Fibroblast of lung (primary cell): ENCODE measurements at regions not wholly inside any gene's neighbourhood (a gene's known extent, or its start where the extent isn't known, plus 50 kb on each side); places are given as distances from the start of the nearest gene placed in this dataset.

ENCODE experiments used
- DNase-seq, 2 donors: peaks; one replicate each; pipeline versions ENCODE4 v3.0.0 to v3.0.0-alpha.2; 2010; ENCODE audit warnings: low read depth in 2 of 2
- H2AFZ ChIP-seq: 2 replicates; pipeline ENCODE4 v1.5.1; 2012; ENCODE audit warnings: low read length, control low read depth, inconsistent platforms
- H3K27ac ChIP-seq: 2 replicates; pipeline ENCODE4 v1.5.1; 2011; ENCODE audit warnings: low read length, control low read depth; ENCODE audit not compliant: insufficient read depth
- H3K27me3 ChIP-seq: 2 replicates; pipeline ENCODE4 v1.5.1; 2011; ENCODE audit warnings: mild to moderate bottlenecking, low read length; ENCODE audit not compliant: control insufficient read depth, insufficient read depth
- H3K36me3 ChIP-seq: 2 replicates; pipeline ENCODE4 v1.5.1; 2011; ENCODE audit warnings: low read length; ENCODE audit not compliant: control insufficient read depth, insufficient read depth
- H3K4me1 ChIP-seq: 2 replicates; pipeline ENCODE4 v1.5.1; 2011; ENCODE audit warnings: low read length; ENCODE audit not compliant: control insufficient read depth, insufficient read depth; ENCODE audit errors: extremely low read depth
- H3K4me2 ChIP-seq: 2 replicates; pipeline ENCODE4 v1.5.1; 2011; ENCODE audit warnings: low read length, control low read depth; ENCODE audit not compliant: insufficient read depth; ENCODE audit errors: extremely low read depth
- H3K4me3 ChIP-seq, 4 experiments: fragments of 200-600 bp in 1 of 4; sonication (generic) in 1 of 4; replicated peaks in 1 of 4; 2 replicates each; pipeline ENCODE4 v1.5.1; 2011 to 2016; ENCODE audit warnings: low read length in 4 of 4, low read depth in 3 of 4, mild to moderate bottlenecking in 3 of 4, control low read depth in 2 of 4, inconsistent platforms in 1 of 4, mixed read lengths in 1 of 4; ENCODE audit not compliant: insufficient read depth in 1 of 4; ENCODE audit errors: control extremely low read depth in 1 of 4
- H3K79me2 ChIP-seq: 2 replicates; pipeline ENCODE4 v1.5.1; 2012; ENCODE audit warnings: mild to moderate bottlenecking, low read length, inconsistent platforms; ENCODE audit not compliant: control insufficient read depth, insufficient read depth
- H3K9ac ChIP-seq: 2 replicates; pipeline ENCODE4 v1.5.1; 2011; ENCODE audit warnings: mild to moderate bottlenecking, low read length, control low read depth; ENCODE audit not compliant: insufficient read depth
- H3K9me3 ChIP-seq: 2 replicates; pipeline ENCODE4 v1.5.1; 2012; ENCODE audit warnings: low read depth, low read length; ENCODE audit not compliant: control insufficient read depth, insufficient read depth
- H4K20me1 ChIP-seq: 2 replicates; pipeline ENCODE4 v1.5.1; 2011; ENCODE audit warnings: low read length; ENCODE audit not compliant: control insufficient read depth, insufficient read depth; ENCODE audit errors: extremely low read depth
- EZH2 ChIP-seq: IDR thresholded peaks from 2 replicates; pipeline ENCODE4 v1.5.1; 2012; ENCODE audit warnings: low read length, control low read depth, mild to moderate bottlenecking; ENCODE audit errors: missing control alignments
- TF ChIP-seq, protein P1 (sequence below), 2 donors: IDR thresholded peaks in 1 of 2; conservative IDR thresholded peaks in 1 of 2; 1 replicate in 1 of 2; 2 replicates in 1 of 2; pipeline ENCODE4 v1.5.1; 2011 to 2012; ENCODE audit warnings: low read length in 2 of 2, control low read depth in 1 of 2, inconsistent platforms in 1 of 2, low read depth in 1 of 2, mild to moderate bottlenecking in 1 of 2

DNA sequence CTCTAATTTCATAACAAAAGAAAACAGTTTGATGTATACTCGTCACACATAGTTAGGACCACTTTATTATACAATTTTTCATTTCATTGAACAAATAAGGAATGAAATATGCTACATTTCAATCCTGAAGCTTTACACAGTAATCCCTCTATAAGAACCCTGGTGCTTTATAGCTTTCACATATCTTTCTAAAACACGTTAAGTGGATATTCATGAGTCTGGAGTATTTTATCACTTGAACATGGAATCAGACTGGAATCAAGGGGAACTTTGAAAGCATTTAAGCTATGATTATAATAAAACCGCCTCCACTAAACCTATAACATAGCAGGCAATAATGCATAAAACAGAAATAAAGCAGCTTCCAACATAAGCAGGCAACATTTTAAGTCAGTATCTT lies 476.6 kb downstream of the COL11A1 start:
- Histone ChIP-seq H3K9me3 (no peaks in the 10 kb centered on the region), H4K20me1 (no peaks in the 10 kb centered on the region), H3K4me3 (no peak overlapping the region), H3K36me3 (no peaks in the 10 kb centered on the region), H3K27ac (no peak overlapping the region), H2AFZ (no peak overlapping the region), H3K79me2 (no peaks in the 10 kb centered on the region), H3K9ac (no peak overlapping the region), H3K4me2 (no peak overlapping the region), H3K27me3 (no peaks in the 10 kb centered on the region), H3K4me1 (no peaks in the 10 kb centered on the region)
- no peak for DNase-seq
- TF ChIP-seq, protein P1, sequence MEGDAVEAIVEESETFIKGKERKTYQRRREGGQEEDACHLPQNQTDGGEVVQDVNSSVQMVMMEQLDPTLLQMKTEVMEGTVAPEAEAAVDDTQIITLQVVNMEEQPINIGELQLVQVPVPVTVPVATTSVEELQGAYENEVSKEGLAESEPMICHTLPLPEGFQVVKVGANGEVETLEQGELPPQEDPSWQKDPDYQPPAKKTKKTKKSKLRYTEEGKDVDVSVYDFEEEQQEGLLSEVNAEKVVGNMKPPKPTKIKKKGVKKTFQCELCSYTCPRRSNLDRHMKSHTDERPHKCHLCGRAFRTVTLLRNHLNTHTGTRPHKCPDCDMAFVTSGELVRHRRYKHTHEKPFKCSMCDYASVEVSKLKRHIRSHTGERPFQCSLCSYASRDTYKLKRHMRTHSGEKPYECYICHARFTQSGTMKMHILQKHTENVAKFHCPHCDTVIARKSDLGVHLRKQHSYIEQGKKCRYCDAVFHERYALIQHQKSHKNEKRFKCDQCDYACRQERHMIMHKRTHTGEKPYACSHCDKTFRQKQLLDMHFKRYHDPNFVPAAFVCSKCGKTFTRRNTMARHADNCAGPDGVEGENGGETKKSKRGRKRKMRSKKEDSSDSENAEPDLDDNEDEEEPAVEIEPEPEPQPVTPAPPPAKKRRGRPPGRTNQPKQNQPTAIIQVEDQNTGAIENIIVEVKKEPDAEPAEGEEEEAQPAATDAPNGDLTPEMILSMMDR (conservative IDR thresholded peaks at IDR 0.05 in 1 of 2, IDR thresholded peaks at IDR 0.05 in 1 of 2; ENCODE audit: low read depth in 1 of 2, low read length in 2 of 2), result no peak
- no peak for TF ChIP-seq EZH2

DNA sequence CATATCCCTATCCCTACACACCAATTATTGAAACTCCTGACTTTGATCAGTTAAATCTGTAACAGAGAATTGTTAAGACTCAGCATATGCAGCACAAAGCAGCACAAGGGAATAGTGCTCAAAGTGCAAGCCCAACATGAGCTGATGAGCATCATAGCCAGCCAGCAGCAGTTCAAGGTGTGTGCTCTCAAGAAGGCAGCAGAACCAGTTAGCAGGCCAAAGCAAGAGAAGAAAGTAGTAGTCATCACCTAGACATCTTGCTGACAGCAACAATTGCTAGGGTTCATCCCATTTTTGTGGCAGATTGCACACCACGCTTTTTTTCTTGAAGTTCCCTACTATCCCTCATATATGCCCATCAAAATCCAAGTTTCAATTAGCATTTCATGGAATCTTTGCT lies 478.3 kb downstream of the COL11A1 start:
- H2AFZ ChIP-seq, result no peak overlapping the region
- no peaks in the 10 kb centered on the region for H4K20me1 ChIP-seq
- H3K9ac ChIP-seq, result no peak overlapping the region
- no peak overlapping the region for H3K4me2 ChIP-seq
- DNase-seq, result no peak
- H3K79me2 ChIP-seq, result no peaks in the 10 kb centered on the region
- H3K4me1 ChIP-seq, result no peaks in the 10 kb centered on the region
- TF ChIP-seq, protein P1 (conservative IDR thresholded peaks at IDR 0.05 in 1 of 2, IDR thresholded peaks at IDR 0.05 in 1 of 2; ENCODE audit: low read depth in 1 of 2, low read length in 2 of 2), result no peak
- TF ChIP-seq EZH2, result no peak
- no peak overlapping the region for H3K27ac ChIP-seq
- no peaks in the 10 kb centered on the region for H3K36me3 ChIP-seq
- H3K27me3 ChIP-seq, result no peaks in the 10 kb centered on the region
- no peaks in the 10 kb centered on the region for H3K9me3 ChIP-seq
- H3K4me3 ChIP-seq, result no peak overlapping the region

DNA sequence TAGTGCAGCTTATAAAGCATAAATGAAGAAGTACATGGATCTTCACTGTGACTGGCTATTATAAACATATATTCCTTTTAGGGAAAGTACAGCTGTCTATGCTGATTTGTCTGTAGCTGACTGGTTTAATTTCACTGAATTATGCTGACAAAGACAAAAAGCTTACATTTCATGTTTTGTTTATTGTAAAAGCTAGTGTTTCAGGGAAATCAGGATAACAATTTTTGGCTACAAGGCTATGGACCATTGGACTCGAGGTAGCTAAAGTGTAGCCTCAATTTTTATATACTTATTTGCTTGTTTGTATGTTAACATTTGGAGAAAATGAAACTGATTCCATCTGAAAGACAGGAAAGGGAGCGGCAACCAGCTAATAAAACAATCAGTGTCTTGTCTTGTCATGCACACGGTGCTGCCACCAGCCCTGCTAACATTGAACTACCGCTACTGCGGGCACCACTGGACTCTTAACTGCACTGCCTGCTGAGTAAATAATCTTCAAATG lies 480.2 kb downstream of the COL11A1 start:
- H3K4me3 ChIP-seq, result no peak overlapping the region
- no peaks in the 10 kb centered on the region for H3K27me3 ChIP-seq
- DNase-seq, result no peak
- H3K4me1 ChIP-seq, result no peaks in the 10 kb centered on the region
- H2AFZ ChIP-seq, result no peak overlapping the region
- H4K20me1 ChIP-seq, result no peaks in the 10 kb centered on the region
- TF ChIP-seq, protein P1 (conservative IDR thresholded peaks at IDR 0.05 in 1 of 2, IDR thresholded peaks at IDR 0.05 in 1 of 2; ENCODE audit: low read depth in 1 of 2, low read length in 2 of 2), result no peak
- no peak for TF ChIP-seq EZH2
- H3K27ac ChIP-seq, result no peak overlapping the region
- no peak overlapping the region for H3K9ac ChIP-seq
- H3K4me2 ChIP-seq, result no peak overlapping the region
- no peaks in the 10 kb centered on the region for H3K9me3 ChIP-seq
- H3K36me3 ChIP-seq, result no peaks in the 10 kb centered on the region
- H3K79me2 ChIP-seq, result no peaks in the 10 kb centered on the region
